ENCODE measurements at regions not wholly inside any gene's neighbourhood (a gene's known extent, or its start where the extent isn't known, plus 50 kb on each side); places are given as distances from the start of the nearest gene placed in this dataset.

GRCh38 chr11:116542406-116542805, 230.4 kb downstream of the BUD13 start:
- no peak for TF ChIP-seq PPARA (CRISPR knock-in tag; IDR thresholded peaks at IDR 0.05; ENCODE audit: borderline replicate concordance)
- TF ChIP-seq ZFP3 (CRISPR knock-in tag; IDR thresholded peaks at IDR 0.05), result no peak
- TF ChIP-seq ZNF8 (CRISPR knock-in tag; IDR thresholded peaks at IDR 0.05), result no peak
- no peak for TF ChIP-seq RARB (CRISPR knock-in tag; IDR thresholded peaks at IDR 0.05)
- TF ChIP-seq OSR1 (CRISPR knock-in tag; IDR thresholded peaks at IDR 0.05), result no peak
- no peak for TF ChIP-seq POU6F1 (CRISPR knock-in tag; IDR thresholded peaks at IDR 0.05; ENCODE audit: borderline replicate concordance, low read depth)
- TF ChIP-seq ARNTL (CRISPR knock-in tag; IDR thresholded peaks at IDR 0.05; ENCODE audit: borderline replicate concordance, low read depth), result no peak
- no peak for TF ChIP-seq ZC3H10 (CRISPR knock-in tag; IDR thresholded peaks at IDR 0.05)
- no peak for TF ChIP-seq TOX (CRISPR knock-in tag; IDR thresholded peaks at IDR 0.05; ENCODE audit: borderline replicate concordance)
- no peak for TF ChIP-seq BACH2 (CRISPR knock-in tag; IDR thresholded peaks at IDR 0.05; ENCODE audit: borderline replicate concordance)
- TF ChIP-seq CSRNP3 (CRISPR knock-in tag; IDR thresholded peaks at IDR 0.05), result no peak
- TF ChIP-seq PATZ1 (CRISPR knock-in tag; IDR thresholded peaks at IDR 0.05; ENCODE audit: borderline replicate concordance), result no peak
- no peak for TF ChIP-seq ISL1 (CRISPR knock-in tag; IDR thresholded peaks at IDR 0.05)
- TF ChIP-seq ESRRG (CRISPR knock-in tag; IDR thresholded peaks at IDR 0.05), result no peak
- no peak for TF ChIP-seq CREB5 (CRISPR knock-in tag; IDR thresholded peaks at IDR 0.05; ENCODE audit: low read depth)
- no peak for ATAC-seq

- no peak for ATAC-seq
- TF ChIP-seq TSHZ2 (CRISPR knock-in tag; IDR thresholded peaks at IDR 0.05) (no peak), ISL1 (CRISPR knock-in tag; IDR thresholded peaks at IDR 0.05) (no peak), CREB5 (CRISPR knock-in tag; IDR thresholded peaks at IDR 0.05; ENCODE audit: low read depth) (no peak), SNAI2 (CRISPR knock-in tag; IDR thresholded peaks at IDR 0.05) (no peak), ZFP3 (CRISPR knock-in tag; IDR thresholded peaks at IDR 0.05) (no peak), RARB (CRISPR knock-in tag; IDR thresholded peaks at IDR 0.05) (no peak), POU6F1 (CRISPR knock-in tag; IDR thresholded peaks at IDR 0.05; ENCODE audit: borderline replicate concordance, low read depth) (no peak), CSRNP3 (CRISPR knock-in tag; IDR thresholded peaks at IDR 0.05) (no peak), ESRRG (CRISPR knock-in tag; IDR thresholded peaks at IDR 0.05) (no peak), CSDC2 (CRISPR knock-in tag; IDR thresholded peaks at IDR 0.05) (no peak), BACH2 (CRISPR knock-in tag; IDR thresholded peaks at IDR 0.05; ENCODE audit: borderline replicate concordance) (no peak), ARNTL (CRISPR knock-in tag; IDR thresholded peaks at IDR 0.05; ENCODE audit: borderline replicate concordance, low read depth) (no peak), ZFP30 (CRISPR knock-in tag; IDR thresholded peaks at IDR 0.05) (no peak)
Measured at GRCh38 chr11:116541460-116541859, 231.3 kb downstream of the BUD13 start.
